DOHH2 (cell line): ENCODE measurements at regions not wholly inside any gene's neighbourhood (a gene's known extent, or its start where the extent isn't known, plus 50 kb on each side); places are given as distances from the start of the nearest gene placed in this dataset.

Experiments used
- H3F3A ChIP-seq: fragments of 200-600 bp; sonication (generic), shearing (Covaris generic); 2 replicates; pipeline ENCODE4 v1.6.0; 2016; ENCODE audit warnings: antibody characterized with exemption, mild to moderate bottlenecking; ENCODE audit not compliant: control insufficient read depth, insufficient read depth
- H3K27ac ChIP-seq: fragments of 200-600 bp; sonication (generic); 2 replicates; pipeline ENCODE4 v1.5.1; 2014; ENCODE audit warnings: low read depth, mild to moderate bottlenecking, low read length, moderate library complexity
- H3K27me3 ChIP-seq: fragments of 200-600 bp; sonication (generic); 2 replicates; pipeline ENCODE4 v1.6.1; 2014; ENCODE audit warnings: mild to moderate bottlenecking, low read length, mixed read lengths; ENCODE audit not compliant: control insufficient read depth
- H3K36me3 ChIP-seq: fragments of 200-600 bp; sonication (generic); 2 replicates; pipeline ENCODE4 v1.6.1; 2014; ENCODE audit warnings: mild to moderate bottlenecking, low read length, moderate library complexity, mixed read lengths; ENCODE audit not compliant: control insufficient read depth
- H3K4me1 ChIP-seq: fragments of 200-600 bp; sonication (generic); 2 replicates; pipeline ENCODE4 v1.6.1; 2014; ENCODE audit warnings: mild to moderate bottlenecking, low read length, mixed read lengths; ENCODE audit not compliant: control insufficient read depth
- H3K4me2 ChIP-seq: fragments of 200-600 bp; sonication (generic); 2 replicates; pipeline ENCODE4 v1.6.0; 2014; ENCODE audit warnings: mild to moderate bottlenecking, low read length, moderate library complexity
- H3K4me3 ChIP-seq: fragments of 200-600 bp; sonication (generic); 2 replicates; pipeline ENCODE4 v1.5.1; 2014; ENCODE audit warnings: mild to moderate bottlenecking, low read length, mixed read lengths
- H3K79me2 ChIP-seq: fragments of 200-600 bp; sonication (generic); 2 replicates; pipeline ENCODE4 v1.6.1; 2014; ENCODE audit warnings: mild to moderate bottlenecking, low read length, mixed read lengths; ENCODE audit not compliant: control insufficient read depth
- H3K9me2 ChIP-seq: fragments of 200-600 bp; sonication (generic); replicated peaks from 2 replicates; pipeline ENCODE4 v1.6.1; 2014; ENCODE audit warnings: mild to moderate bottlenecking, low read length, mixed read lengths; ENCODE audit not compliant: control insufficient read depth
- H3K9me3 ChIP-seq: fragments of 200-600 bp; sonication (generic); 2 replicates; pipeline ENCODE4 v1.6.1; 2014; ENCODE audit warnings: antibody characterized with exemption, low read length, mixed read lengths; ENCODE audit not compliant: control insufficient read depth, insufficient read depth
- H4K20me1 ChIP-seq: fragments of 200-600 bp; sonication (generic); 2 replicates; pipeline ENCODE4 v1.6.0; 2014; ENCODE audit warnings: low read depth, mild to moderate bottlenecking, antibody characterized with exemption, low read length, moderate library complexity; ENCODE audit not compliant: control insufficient read depth, insufficient read depth
- EZH2phosphoT487 ChIP-seq: fragments of 200-600 bp; sonication (generic); IDR thresholded peaks from 2 replicates; pipeline ENCODE4 v1.6.1; 2017; ENCODE audit warnings: borderline replicate concordance, mild to moderate bottlenecking, antibody characterized with exemption, low read length, moderate library complexity, mixed read lengths
- TF ChIP-seq, protein P1 (sequence below): fragments of 200-600 bp; sonication (generic); IDR thresholded peaks from one replicate; pipeline ENCODE4 v1.5.1; 2014; ENCODE audit warnings: antibody characterized with exemption, mild to moderate bottlenecking, low read depth, low read length; ENCODE audit not compliant: poor library complexity, severe bottlenecking

DNA sequence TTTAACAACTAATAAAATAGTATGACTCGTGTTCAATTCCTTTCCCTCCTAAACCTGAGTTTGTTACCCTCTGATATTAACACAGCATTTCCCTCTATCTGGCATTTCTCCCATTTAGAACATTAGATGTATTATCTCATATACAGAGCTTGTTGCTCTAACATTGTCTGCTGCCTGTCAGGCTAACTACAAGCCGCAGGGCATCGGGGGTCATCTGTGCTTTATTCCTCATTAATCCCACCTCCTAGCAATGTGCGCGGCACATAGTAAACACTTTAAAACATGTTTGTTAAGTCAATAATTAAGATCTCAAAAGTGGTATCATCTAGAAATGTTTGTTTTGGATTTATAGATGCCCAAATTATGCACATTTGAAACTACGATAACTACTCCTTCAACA is 52.9 kb upstream of the NEBL start:
- peaks cover 45% of the 10 kb centered on the region for H3K4me1 ChIP-seq
- no peaks in the 10 kb centered on the region for H3K9me3 ChIP-seq
- H3K27me3 ChIP-seq, result no peaks in the 10 kb centered on the region
- H3K36me3 ChIP-seq, result peaks cover 3% of the 10 kb centered on the region; the same call in 1 of the 2 replicates
- H4K20me1 ChIP-seq, result no peaks in the 10 kb centered on the region
- peak overlapping the region; percentile 74 for H3K4me2 ChIP-seq
- TF ChIP-seq, protein P1, sequence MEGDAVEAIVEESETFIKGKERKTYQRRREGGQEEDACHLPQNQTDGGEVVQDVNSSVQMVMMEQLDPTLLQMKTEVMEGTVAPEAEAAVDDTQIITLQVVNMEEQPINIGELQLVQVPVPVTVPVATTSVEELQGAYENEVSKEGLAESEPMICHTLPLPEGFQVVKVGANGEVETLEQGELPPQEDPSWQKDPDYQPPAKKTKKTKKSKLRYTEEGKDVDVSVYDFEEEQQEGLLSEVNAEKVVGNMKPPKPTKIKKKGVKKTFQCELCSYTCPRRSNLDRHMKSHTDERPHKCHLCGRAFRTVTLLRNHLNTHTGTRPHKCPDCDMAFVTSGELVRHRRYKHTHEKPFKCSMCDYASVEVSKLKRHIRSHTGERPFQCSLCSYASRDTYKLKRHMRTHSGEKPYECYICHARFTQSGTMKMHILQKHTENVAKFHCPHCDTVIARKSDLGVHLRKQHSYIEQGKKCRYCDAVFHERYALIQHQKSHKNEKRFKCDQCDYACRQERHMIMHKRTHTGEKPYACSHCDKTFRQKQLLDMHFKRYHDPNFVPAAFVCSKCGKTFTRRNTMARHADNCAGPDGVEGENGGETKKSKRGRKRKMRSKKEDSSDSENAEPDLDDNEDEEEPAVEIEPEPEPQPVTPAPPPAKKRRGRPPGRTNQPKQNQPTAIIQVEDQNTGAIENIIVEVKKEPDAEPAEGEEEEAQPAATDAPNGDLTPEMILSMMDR, result no peak
- peak overlapping the region; percentile 62 for H3K27ac ChIP-seq
- peak overlapping the region; percentile 60 for H3K4me3 ChIP-seq
- H3K9me2 ChIP-seq, result no peaks in the 10 kb centered on the region
- H3K79me2 ChIP-seq, result no peaks in the 10 kb centered on the region
- no peaks in the 10 kb centered on the region for H3F3A ChIP-seq

DNA sequence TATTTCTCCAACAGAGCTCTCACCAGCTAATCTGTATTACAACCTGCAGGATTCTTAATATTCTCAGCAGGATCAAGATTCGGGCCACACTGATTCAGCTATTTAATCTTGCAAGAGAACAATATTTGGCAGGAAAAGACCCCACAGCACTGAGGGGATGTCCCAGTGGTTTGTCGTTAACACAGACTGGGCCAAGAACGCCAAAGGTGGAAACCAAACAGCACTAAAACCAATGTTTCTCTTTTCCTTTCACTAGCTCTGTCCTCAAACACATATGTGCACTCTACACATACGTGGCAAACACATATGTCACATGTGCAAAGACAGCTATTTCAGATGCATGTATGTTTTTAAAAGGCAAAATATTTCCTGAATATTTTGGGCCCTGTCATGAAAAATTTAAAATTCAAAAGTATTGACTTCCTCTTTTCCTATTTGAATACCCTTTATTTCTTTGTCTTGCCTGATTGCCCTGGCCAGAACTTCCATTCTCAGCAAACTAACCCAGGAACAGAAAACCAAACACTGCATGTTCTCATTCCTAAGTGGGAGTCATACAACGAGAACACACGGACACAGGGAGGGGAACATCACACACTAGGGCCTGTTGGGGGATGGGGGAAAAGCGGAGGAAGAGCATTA is 51.7 kb upstream of the NEBL start:
- Histone ChIP-seq H3K9me3 (no peaks in the 10 kb centered on the region), H4K20me1 (no peaks in the 10 kb centered on the region), H3K9me2 (no peaks in the 10 kb centered on the region), H3F3A (no peaks in the 10 kb centered on the region), H3K27me3 (no peaks in the 10 kb centered on the region), H3K4me2 (peak overlapping the region; percentile 74), H3K4me1 (peaks cover 41% of the 10 kb centered on the region), H3K36me3 (peaks cover 3% of the 10 kb centered on the region; the same call in 1 of the 2 replicates), H3K4me3 (peak overlapping the region; percentile 60), H3K79me2 (no peaks in the 10 kb centered on the region), H3K27ac (peak overlapping the region; percentile 62)
- TF ChIP-seq, protein P1, result no peak
- no peak for TF ChIP-seq EZH2phosphoT487
